GM19467 (cell line): ENCODE measurements at regions not wholly inside any gene's neighbourhood (a gene's known extent, or its start where the extent isn't known, plus 50 kb on each side); places are given as distances from the start of the nearest gene placed in this dataset.

Experiments
- ATAC-seq: cut with Tn5 transposase; IDR thresholded peaks from one replicate; pipeline ENCODE4 v1.9.1; 2021; ENCODE audit warnings: mild to moderate bottlenecking, moderate library complexity; ENCODE audit not compliant: unreplicated experiment

DNA sequence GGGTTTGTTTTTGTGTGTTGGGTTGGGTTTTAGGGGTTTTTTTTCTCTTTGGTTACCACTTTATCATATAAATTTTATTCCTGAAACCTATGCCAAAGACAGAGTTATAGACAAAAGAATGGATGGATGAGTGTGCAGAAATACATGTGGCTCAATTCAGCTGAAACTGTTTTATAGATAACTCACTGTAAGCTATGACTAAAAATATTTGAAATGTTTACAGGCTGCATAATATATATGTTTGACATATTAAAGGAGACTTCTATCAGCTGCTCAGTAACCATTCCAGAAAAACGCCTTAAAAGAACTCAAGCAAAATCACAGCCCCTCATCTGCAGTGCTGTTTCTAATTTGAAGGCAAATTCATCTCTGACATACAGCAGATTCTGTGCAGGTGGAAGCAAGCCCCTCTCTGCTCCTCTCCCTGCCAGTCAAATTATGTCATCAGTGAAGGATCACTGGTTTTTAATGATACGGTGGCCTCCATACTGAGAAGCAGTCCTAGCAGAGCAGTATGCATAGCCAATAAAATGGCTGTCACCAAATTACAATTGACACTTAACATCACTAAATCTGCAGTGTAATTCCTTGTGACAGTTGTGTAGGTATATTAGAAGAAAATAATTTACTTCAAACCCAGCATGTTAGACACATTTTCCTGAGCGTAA is 301.6 kb downstream of the NR2F1-AS1 start:
- ATAC-seq: no peak

DNA sequence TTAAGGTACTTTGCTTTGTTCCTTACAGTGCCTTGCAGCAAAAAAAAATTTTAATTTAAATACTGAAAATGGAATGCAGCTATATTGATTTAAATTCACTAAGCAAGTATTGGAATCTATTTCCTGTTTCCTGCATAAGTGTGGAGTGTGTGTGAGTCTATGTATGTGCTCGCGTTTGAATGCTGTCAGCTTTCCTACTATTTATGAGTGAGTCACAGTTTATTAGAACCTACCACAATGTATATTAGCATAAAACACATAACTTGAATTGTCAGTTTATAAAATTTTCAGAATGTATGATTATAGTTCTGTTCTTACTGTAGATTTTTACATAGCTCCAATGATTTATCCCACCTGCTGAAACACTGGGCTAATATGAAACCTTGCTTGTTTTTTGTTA is 302.1 kb downstream of the NR2F1-AS1 start:
- ATAC-seq: no peak

DNA sequence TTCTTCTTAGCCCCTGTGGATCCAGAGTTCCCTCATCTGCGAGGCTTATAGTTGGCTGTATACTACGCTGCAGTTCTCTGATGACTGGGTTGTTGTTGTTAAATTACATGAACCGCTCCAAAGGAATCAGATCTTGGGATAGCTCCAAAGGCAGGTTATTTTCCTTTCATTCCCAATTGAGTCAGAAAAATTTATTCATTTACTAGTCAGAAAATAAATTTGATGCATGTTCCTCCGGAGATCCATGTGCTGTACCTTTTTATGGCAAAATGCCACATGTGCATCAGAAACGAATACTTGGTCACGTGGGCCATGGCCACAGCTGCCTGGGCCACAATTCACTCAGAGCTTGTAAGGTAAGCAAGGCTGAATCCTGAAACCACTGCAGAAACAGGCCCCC is 304.0 kb downstream of the NR2F1-AS1 start:
- no peak for ATAC-seq

DNA sequence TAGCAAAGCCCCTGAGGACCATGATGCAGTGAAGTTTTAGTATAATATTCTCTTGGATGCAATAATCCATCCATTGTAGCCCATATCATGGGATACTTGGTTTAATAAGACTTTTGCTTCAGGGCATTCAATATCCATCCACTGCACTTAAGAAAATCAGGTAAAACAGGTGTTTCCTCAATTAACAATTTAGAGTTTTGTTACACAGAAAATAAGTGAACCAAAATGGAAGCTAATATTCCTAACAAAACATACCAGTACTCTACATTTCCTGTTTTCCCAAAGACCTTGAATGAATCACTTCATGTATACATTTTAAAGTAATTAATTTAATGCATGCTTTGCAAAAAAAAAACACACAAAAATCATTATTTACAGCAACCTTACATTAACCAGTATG is 305.6 kb downstream of the NR2F1-AS1 start:
- ATAC-seq: no peak

DNA sequence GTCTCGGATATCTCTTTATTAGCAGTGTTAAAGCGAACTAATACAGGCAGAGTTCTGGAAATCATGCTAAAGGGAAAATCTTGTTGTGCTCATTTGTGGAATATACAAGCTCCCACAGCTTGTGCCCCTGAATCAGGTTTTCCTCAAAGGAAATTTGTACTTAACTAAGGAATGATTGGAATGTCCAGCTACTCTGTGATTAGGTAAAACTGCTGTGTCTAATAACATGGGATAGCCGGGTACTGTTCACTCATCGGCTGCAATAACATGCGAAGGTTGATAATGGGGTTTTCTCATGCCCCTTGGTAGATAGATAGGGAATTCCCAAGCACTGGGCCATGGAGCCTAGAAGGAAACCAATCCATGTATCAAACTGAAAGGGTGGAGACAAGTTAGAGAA is 306.7 kb downstream of the NR2F1-AS1 start:
- no peak for ATAC-seq

DNA sequence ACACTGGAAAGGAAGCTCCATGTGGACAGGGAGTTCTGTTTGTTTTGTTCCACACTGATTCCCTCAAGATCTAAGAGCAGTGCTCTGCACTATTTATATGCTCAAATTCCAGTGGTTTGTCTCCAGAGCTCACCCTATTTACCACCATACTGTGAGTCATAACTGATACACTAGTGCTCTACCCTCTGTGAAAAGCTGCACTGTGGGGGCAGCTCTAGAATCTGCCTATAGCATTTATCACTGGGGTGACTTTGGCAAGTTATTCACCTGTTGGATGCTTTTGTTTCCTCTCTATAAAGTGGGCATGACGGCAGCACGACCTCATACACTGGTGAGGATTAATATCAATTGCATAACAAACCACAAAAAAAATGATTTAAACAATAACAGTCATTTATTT is 307.8 kb downstream of the NR2F1-AS1 start:
- no peak for ATAC-seq

DNA sequence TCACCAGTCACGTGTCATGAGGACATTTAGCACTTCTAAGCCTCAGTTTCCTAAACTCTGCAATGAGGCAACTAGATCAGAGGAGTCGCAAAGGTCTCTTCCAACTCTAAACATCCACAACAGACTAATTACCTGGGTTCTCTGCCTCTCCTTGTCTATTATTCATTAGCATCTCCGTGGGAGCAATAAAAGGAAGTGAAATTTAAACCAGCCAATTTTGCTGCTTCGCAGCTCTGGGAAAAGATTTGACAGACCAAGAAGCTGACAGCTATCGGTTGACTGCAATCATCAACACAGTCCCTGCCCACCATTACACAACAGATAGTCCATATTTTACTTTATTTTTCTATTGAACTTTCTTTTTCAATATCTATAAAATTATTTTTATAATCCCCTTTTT is 308.9 kb downstream of the NR2F1-AS1 start:
- no peak for ATAC-seq

DNA sequence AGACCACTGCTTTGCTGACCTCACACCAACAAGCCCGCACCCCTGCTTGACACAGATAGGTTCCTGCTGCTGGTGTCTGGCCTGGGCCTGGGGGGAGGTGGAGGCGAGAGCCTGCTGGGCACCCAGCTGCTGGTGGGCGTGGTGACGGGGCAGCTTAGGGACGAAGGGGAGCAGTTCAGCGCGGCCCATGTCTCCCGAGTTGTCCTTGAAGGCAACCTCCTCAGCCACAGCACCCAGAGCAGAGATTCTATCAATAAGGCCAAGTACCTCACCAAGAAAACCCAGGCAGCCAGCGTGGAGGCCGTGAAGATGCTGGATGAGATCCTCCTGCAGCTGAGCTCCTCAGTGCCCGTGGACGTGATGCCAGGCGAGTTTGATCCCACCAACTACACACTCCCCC is 313.3 kb downstream of the NR2F1-AS1 start:
- ATAC-seq: no peak

DNA sequence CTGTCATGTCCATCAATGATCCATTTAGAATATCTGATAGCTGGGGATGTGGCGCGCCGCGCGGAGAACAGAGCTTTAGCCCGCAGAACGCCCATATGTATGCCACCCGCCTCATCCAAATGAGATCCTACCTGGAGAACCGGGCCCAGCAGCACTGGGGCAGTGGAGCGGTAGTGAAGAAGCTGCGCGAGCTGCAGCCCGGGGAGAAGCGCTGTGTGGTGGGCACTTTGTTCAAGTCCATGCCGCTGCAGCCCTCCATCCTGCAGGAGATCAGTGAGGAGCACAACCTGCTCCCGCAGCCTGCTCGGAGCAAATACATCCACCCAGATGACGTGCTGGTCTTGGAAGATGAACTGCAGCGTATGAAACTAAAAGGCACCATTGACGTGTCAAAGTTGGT is 313.7 kb downstream of the NR2F1-AS1 start:
- no peak for ATAC-seq

DNA sequence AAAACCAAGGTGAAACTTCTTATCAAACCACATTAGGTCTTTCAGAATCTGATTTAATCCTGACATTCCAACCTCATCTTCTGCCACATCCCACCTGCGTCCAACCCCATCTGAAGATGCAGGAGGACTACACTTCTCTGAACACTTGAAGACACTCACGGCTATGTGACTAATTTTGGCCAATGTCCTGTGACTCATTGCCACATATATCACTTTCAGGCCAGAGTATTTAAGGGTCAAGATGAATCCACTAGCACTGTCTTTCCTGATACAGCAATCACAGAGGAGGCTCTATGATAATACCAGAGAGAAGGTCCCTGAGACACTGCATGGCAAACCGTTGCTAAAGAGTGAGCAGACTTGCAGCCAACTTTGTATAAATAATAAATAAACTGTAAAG is 323.4 kb downstream of the NR2F1-AS1 start:
- ATAC-seq: no peak

DNA sequence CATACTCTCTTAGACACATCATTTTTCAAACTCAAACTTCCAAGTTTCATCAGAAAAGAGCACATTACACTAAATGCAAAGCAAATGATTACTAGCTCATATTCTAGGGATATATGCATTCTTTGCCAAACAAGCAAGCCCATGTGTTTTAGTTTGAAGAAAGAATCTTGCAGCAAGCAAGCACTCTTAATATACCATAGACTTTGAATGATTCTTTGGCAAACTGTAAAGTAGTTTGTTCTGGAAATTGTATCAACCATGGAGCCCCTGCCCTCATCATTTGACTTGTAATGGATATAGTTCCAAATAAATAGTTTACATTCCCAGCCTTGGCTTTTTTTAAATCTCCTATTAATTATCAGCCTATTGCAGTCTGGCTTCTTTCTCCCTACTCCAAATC is 325.2 kb downstream of the NR2F1-AS1 start:
- no peak for ATAC-seq

DNA sequence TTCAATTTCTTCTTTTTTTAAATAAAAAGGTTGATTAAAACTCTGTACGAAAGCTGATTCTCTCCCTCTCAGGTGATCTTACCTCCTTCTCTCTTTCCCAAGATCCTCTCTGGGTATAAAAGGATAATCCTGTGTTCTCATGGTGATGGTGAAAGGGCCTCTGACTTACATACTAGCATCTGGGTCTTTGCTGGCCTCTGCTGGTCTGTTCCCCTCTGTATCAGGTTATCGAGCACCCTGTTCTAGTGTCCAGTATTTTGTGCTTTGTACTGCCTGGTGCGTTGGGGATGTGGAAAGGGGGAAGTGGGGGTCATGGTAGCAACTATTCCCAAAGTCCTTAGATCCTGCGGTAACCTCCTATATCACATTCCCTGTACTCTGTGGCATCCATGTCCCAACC is 328.9 kb downstream of the NR2F1-AS1 start:
- ATAC-seq: no peak

DNA sequence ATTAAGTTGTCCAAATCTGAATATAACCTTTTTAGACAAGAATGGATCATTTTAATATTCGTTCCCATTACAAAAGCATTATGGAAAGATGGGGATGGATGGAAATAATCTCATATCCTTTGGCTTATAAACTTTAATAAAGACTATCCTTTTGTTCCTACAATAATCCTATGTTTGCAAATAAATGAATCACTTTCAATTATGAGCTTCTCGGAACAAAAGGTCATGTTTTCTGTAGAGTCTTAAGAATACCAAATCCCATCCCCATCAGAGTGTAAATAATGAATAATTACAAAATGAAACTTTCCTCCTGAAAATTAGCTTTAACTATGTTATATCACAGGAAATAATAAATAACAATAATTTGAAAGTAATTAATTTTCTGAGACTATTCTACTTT is 329.7 kb downstream of the NR2F1-AS1 start:
- no peak for ATAC-seq

DNA sequence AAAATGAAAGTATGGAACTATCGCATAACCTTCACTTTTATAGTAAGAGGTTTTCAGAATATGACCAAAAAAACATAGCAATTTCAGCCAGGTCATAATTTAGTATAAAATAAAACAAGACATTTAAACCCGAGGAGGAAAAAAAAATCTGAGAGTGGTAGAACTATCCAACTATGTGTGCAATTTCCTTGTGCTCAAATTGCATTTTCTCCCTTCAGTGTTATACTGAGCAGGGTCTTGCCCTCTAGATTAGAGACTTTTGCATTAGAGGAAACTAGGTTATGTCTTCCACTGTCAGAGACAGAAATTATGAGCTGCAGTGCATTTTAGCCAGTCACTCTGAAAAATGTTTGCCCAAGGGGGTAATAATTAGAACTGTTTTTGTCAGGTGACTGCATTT is 330.6 kb downstream of the NR2F1-AS1 start:
- no peak for ATAC-seq

DNA sequence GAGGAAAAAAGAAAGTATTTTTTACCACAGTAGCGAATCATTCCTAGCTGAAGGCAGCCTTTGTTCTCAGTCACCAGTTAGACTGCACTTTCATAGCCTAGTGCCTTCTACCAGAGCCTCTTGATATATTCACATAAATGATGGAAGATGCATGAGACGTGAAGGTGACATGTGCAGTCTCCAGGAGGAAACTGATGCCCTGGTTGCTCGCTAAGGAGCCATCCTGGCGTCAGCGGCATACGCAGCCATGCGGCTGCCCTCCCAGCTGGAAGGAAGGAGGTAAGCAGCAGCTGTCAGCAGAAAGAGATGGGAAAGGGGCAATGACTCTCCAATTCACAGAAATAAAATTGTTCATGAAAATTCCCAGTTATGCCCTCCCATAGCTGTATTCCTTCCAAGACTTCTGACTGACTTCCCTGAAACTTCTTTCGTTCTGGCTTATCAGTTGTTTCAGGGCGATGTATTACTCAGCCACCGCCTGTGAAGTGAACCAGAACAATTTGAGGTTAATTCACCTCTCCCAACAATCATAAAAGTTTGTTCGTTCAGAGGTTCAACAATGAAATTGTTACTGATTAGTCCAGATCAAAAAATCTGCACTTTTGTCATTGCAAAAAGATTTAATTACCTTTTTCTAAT is 331.2 kb downstream of the NR2F1-AS1 start:
- no peak for ATAC-seq

DNA sequence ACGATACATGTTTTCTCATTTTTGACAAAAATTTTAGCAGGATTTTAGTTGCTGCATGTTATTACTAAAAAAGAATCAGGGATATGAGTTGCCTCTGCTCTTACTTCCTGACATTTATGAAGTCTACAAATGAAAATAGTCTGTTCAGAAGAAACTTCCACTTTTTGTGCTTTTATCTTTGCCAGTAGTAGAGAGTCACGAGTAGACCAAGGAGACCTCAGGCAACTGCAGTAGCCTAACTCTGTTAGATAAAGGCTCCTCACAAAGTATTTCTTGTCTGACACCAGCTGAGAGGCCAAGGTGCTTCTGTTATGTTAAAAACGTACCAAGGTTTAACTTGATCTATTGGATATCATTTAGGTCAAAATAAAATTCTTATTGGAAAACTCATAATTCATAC is 333.9 kb downstream of the NR2F1-AS1 start:
- ATAC-seq: no peak

DNA sequence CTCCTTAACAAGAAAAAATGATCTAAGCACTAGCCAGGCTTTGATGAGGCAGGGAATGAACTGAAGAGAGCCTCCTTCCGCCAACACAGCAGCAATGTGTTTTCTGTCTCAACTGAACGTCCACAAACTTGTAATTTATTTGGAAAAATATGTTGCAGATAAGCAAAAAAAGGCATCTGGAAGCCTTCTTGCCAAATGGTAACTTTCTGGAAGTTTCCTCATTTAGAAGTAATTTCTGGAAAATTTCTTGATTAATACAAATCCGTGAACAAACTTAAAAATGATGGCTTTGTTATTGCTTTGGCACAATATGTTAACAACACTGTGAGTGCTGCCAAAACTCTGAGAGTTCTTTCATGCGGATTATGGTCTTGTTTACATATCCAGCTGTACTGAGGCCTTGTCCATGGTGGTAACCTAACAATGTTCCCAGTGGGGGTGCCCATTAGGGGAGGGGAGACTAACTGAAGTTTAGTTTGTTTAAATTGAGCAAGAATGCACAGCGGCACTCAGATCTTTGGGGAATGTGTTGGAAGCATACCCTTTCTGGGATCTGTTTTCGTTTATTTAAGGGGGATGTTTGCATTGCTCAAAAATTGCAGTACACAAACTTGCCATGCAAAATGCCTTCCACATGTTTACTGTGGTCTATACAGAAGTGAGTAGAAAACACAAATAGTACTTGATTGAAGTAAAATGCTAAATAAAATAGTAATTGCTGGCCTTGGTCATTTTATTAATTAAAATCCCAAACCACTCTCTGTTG is 334.7 kb downstream of the NR2F1-AS1 start:
- no peak for ATAC-seq

DNA sequence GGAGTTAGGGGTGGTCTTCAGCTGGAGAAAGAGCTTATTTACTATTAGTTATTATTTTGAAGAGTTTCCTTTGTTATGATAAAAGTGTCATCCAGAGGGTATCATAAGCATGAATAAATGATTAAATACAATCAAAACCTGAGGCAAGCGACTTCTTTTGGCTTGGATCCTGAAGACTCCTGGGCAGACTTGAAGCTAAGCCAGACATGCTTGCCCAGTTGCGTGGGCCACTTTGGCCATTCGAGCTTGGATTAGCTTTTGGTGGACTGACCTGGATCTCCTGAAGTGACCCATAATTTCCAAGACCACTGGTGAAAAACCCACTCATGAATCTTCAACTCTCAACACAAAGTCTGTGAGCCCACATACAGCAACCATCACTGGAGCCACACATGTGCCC is 335.8 kb downstream of the NR2F1-AS1 start:
- no peak for ATAC-seq

DNA sequence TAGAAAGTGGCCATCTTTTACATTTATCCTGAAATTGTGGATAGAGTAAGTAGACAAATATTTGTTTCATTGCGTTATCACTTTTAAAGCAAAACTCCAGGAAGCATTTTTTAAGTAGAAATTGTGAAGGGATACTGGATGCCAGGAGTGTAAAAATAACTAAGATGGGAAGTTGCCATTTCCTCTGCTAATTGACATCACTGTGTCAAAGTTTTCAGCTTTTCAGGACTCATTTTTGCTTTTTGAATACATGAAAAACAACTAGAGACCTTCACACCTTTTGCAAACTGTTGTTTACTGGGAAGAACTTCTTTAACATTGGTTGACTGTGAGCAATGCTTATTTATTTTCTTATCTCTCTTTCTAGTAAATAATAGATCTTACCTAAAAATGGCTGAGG is 337.5 kb downstream of the NR2F1-AS1 start:
- no peak for ATAC-seq

DNA sequence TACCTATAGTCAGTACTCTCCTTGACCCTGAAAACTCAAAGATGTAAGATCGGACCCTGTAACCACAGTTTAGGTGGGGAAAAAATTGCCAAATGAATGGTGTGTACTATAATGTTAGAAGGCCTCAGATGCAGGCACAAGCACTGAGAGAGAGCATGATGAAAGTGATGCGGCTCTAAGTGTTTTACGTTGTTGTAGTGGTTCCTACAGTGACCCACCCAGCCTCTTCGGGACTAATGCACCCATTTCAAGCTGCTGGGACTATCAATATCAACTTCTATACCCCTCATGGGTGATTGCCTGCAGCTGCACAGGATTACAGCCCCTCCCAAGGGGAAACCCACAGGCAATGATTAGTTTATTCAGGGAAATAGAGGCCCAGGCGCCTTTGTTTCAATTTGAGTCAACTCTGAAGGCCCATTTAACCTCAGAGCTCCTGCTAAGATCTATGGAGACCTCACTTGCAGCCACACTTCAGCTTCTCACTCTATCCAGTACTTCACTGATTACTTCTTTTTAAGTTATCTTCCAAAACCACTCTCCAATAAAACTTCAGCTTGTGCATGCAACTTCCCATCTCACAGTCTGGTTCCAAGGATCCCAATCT is 340.7 kb downstream of the NR2F1-AS1 start:
- ATAC-seq: peak; percentile 43

DNA sequence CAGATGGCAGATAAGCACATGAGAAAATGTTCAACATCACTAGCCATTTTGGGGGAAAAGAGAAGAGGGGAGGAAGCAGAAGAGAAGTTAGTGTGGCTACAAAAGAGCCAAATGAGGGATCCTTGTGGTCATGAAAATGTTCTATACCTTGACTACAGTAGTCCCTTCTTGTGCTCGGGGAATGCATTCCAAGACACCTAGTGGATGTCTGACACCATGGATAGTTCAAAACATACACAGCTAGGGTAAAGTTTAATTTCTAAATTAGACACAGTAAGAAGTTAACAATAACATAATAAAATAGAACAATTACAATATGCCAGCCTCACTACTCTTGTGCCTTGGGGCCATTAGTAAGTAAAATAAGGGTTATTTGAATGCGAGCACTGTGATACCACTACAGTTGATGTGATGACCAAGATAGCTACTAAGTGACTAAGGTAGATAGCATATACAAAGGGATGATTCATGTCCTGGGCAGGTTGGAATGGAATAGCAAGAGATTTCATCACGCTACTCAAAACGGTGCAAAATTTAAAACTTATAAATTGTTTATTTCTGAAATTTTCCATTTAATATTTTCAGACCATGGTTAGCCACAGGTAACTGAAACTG is 344.1 kb downstream of the NR2F1-AS1 start:
- ATAC-seq: no peak
